ENCODE measurements at regions not wholly inside any gene's neighbourhood (a gene's known extent, or its start where the extent isn't known, plus 50 kb on each side); places are given as distances from the start of the nearest gene placed in this dataset.

DNA sequence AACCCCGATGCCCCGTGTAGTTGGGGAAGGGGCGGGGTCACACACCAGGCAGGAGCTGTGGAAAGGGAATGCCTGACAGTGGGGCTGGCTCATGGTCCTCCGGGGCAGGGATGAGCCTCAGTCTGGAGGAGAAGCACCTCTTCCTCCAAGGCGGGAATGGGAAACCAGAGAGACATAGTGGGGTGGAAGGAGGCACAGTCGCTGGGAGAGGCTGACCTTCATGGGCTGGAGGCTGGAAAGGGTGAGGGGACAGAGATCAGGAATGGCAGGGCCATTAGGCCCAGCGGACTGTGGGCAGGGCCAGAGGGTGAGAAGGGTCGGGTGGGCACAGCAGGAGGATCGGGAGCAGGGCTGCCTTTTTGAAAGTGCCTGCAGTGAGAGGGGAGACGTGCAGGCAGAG lies 65.8 kb upstream of the LINGO1 start:
- Histone ChIP-seq H3K36me3 (no peaks in the 10 kb centered on the region), H3K27me3 (peaks cover 0 to 57% (median 10%) of the 10 kb centered on the region in 4 donors), H3K4me1 (peaks cover 0 to 7% (median 0%) of the 10 kb centered on the region in 4 donors), H3K4me3 (no peak overlapping the region), H3K9me3 (no peaks in the 10 kb centered on the region), H3K27ac (replicated peaks in 1 of 4) (no peak overlapping the region)
- WGBS = 53% methylated on average over 10 of the region's 10 CpGs
- intact Hi-C loops (cut with DNase I) = no loop called here
- DNase-seq (ENCODE audit: extremely low spot score) = no peak
- TF ChIP-seq POLR2A (IDR thresholded peaks at IDR 0.05; ENCODE audit: low read depth) = no peak
- TF ChIP-seq EP300 (IDR thresholded peaks at IDR 0.05) = no peak
- no peak for TF ChIP-seq POLR2AphosphoS5 (IDR thresholded peaks at IDR 0.05)
- no peak for TF ChIP-seq CTCF (IDR thresholded peaks at IDR 0.05)

GRCh38 chr15:77697893-77698292 lies 65.2 kb upstream of the LINGO1 start:
- Histone ChIP-seq H3K4me1 (peaks cover 0 to 7% (median 0%) of the 10 kb centered on the region in 4 donors), H3K27ac (replicated peaks in 1 of 4) (no peak overlapping the region), H3K9me3 (no peaks in the 10 kb centered on the region), H3K4me3 (no peak overlapping the region), H3K36me3 (no peaks in the 10 kb centered on the region), H3K27me3 (peaks cover 0 to 63% (median 10%) of the 10 kb centered on the region in 4 donors)
- DNase-seq (ENCODE audit: extremely low spot score) = no peak
- 61% methylated on average over 7 of the region's 7 CpGs for WGBS
- intact Hi-C loops (cut with DNase I) = no loop called here
- no peak for TF ChIP-seq POLR2A (IDR thresholded peaks at IDR 0.05; ENCODE audit: low read depth)
- no peak for TF ChIP-seq CTCF (IDR thresholded peaks at IDR 0.05)
- no peak for TF ChIP-seq POLR2AphosphoS5 (IDR thresholded peaks at IDR 0.05)
- no peak for TF ChIP-seq EP300 (IDR thresholded peaks at IDR 0.05)

GRCh38 chr15:77696871-77697270 lies 64.2 kb upstream of the LINGO1 start:
- H3K4me1 ChIP-seq = peaks cover 0 to 7% (median 0%) of the 10 kb centered on the region in 4 donors
- no peak for DNase-seq (ENCODE audit: extremely low spot score)
- H3K27me3 ChIP-seq = peaks cover 0 to 69% (median 10%) of the 10 kb centered on the region in 4 donors
- WGBS = no CpG with 5 or more reads among the region's 8 CpGs
- no peaks in the 10 kb centered on the region for H3K9me3 ChIP-seq
- no peak for TF ChIP-seq CTCF (IDR thresholded peaks at IDR 0.05)
- TF ChIP-seq POLR2AphosphoS5 (IDR thresholded peaks at IDR 0.05) = no peak
- no peaks in the 10 kb centered on the region for H3K36me3 ChIP-seq
- intact Hi-C loops (cut with DNase I) = no loop called here
- no peak overlapping the region for H3K4me3 ChIP-seq
- no peak overlapping the region for H3K27ac ChIP-seq (replicated peaks in 1 of 4)

GRCh38 chr15:77695961-77696582 lies 63.4 kb upstream of the LINGO1 start:
- Histone ChIP-seq H3K27ac (replicated peaks in 1 of 4) (no peak overlapping the region), H3K27me3 (peaks cover 0 to 77% (median 10%) of the 10 kb centered on the region in 4 donors), H3K4me3 (no peak overlapping the region), H3K4me1 (peaks cover 0 to 7% (median 0%) of the 10 kb centered on the region in 4 donors), H3K9me3 (no peaks in the 10 kb centered on the region), H3K36me3 (no peaks in the 10 kb centered on the region)
- intact Hi-C loops (cut with DNase I) = no loop called here
- WGBS = 41% methylated on average over 21 of the region's 23 CpGs
- TF ChIP-seq CTCF (IDR thresholded peaks at IDR 0.05) (no peak), POLR2A (IDR thresholded peaks at IDR 0.05; ENCODE audit: low read depth) (no peak), EP300 (IDR thresholded peaks at IDR 0.05) (no peak), POLR2AphosphoS5 (IDR thresholded peaks at IDR 0.05) (no peak)
- DNase-seq (ENCODE audit: extremely low spot score) = no peak

- Histone ChIP-seq H3K9me3 (no peaks in the 10 kb centered on the region), H3K27me3 (peaks cover 0 to 81% (median 10%) of the 10 kb centered on the region in 4 donors), H3K27ac (replicated peaks in 1 of 4) (no peak overlapping the region), H3K4me3 (no peak overlapping the region), H3K4me1 (peaks cover 0 to 7% (median 0%) of the 10 kb centered on the region in 4 donors), H3K36me3 (no peaks in the 10 kb centered on the region)
- no peak for DNase-seq (ENCODE audit: extremely low spot score)
- intact Hi-C loops (cut with DNase I) = no loop called here
- WGBS = 62% methylated on average over 6 of the region's 6 CpGs
- TF ChIP-seq POLR2A (IDR thresholded peaks at IDR 0.05; ENCODE audit: low read depth) = no peak
- TF ChIP-seq EP300 (IDR thresholded peaks at IDR 0.05) = no peak
- no peak for TF ChIP-seq POLR2AphosphoS5 (IDR thresholded peaks at IDR 0.05)
- TF ChIP-seq CTCF (IDR thresholded peaks at IDR 0.05) = no peak
Measured at GRCh38 chr15:77695548-77695947, 62.8 kb upstream of the LINGO1 start.
